HCT116 (cell line): ENCODE measurements at regions not wholly inside any gene's neighbourhood (a gene's known extent, or its start where the extent isn't known, plus 50 kb on each side); places are given as distances from the start of the nearest gene placed in this dataset.

Experiments used
- ATAC-seq: fragments of 200-7000 bp; cut with Tn5 transposase; 2 replicates; pipeline ENCODE4 v1.9.1; 2020; ENCODE audit warnings: mild to moderate bottlenecking, moderate library complexity
- BruUV-seq: library from RNA; stranded (reverse); fragments of 400-500 nt; replicated peaks from 2 replicates; lab custom pipeline; 2021; lab: Mats Ljungman, UMichigan
- CTCF ChIA-PET: fragments of 300-600 bp; sonication (Branson Sonifier 250); formaldehyde crosslinking; loops from one replicate; lab custom pipeline; 2021; ENCODE audit warnings: antibody characterized with exemption; lab: Charles Lee
- POLR2A ChIA-PET: fragments of 300-600, 350-600 bp; sonication (Branson Sonifier 250); formaldehyde crosslinking; loops from one replicate; lab custom pipeline; 2021; ENCODE audit warnings: antibody characterized with exemption; lab: Charles Lee
- RAD21 ChIA-PET, 2 experiments: fragments of 300-600 bp; sonication (Branson Sonifier 250); formaldehyde crosslinking; loops; one replicate each; lab custom pipeline; 2023; ENCODE audit warnings: low total read pairs in 2 of 2; ENCODE audit not compliant: uncharacterized antibody in 2 of 2, unreplicated experiment in 2 of 2, low non-redundant PET in 1 of 2; lab: Charles Lee
- DNase-seq: peaks from one replicate; pipeline ENCODE4 v3.0.0-alpha.2; 2010; ENCODE audit warnings: low read depth, low spot score
- H2AFZ ChIP-seq: fragments of 200-600 bp; shearing (Covaris generic), sonication (generic); 2 replicates; pipeline ENCODE4 v1.6.1; 2017; ENCODE audit warnings: low read depth, mixed run types, mixed read lengths, antibody characterized with exemption, low read length; ENCODE audit not compliant: poor library complexity, severe bottlenecking
- H3K27ac ChIP-seq: 2 replicates; pipeline ENCODE4 v1.5.1; 2012; ENCODE audit warnings: low read depth, low read length
- H3K27me3 ChIP-seq: fragments of 200-600 bp; sonication (generic); 2 replicates; pipeline ENCODE4 v1.6.1; 2016; ENCODE audit warnings: mixed run types, low read length, mixed read lengths; ENCODE audit not compliant: insufficient read depth
- H3K36me3 ChIP-seq, 2 experiments: fragments of 200-500 bp in 1 of 2; fragments of 200-600 bp in 1 of 2; sonication (Bioruptor generic) in 1 of 2; sonication (generic) in 1 of 2; 2 replicates each; pipeline versions ENCODE4 v1.5.1 to v1.6.1; 2014 to 2016; ENCODE audit warnings: low read length in 2 of 2, inconsistent platforms in 1 of 2, mixed read lengths in 1 of 2, mixed run types in 1 of 2; ENCODE audit not compliant: insufficient read depth in 2 of 2, control insufficient read depth in 1 of 2
- H3K4me1 ChIP-seq, 2 experiments: fragments of 200-600 bp in 1 of 2; sonication (generic) in 1 of 2; 2 replicates each; pipeline versions ENCODE4 v1.5.1 to v1.6.1; 2012 to 2017; ENCODE audit warnings: low read length in 2 of 2, inconsistent platforms in 1 of 2, mild to moderate bottlenecking in 1 of 2, mixed read lengths in 1 of 2, mixed run types in 1 of 2, moderate library complexity in 1 of 2; ENCODE audit not compliant: insufficient read depth in 2 of 2, control insufficient read depth in 1 of 2
- H3K4me2 ChIP-seq: fragments of 200-600 bp; sonication (generic); 2 replicates; pipeline ENCODE4 v1.6.1; 2017; ENCODE audit warnings: mixed run types, low read length, mixed read lengths
- H3K4me3 ChIP-seq, 2 experiments: fragments of 200-600 bp in 1 of 2; sonication (generic) in 1 of 2; replicated peaks in 1 of 2; 2 replicates each; pipeline ENCODE4 v1.5.1; 2011 to 2016; ENCODE audit warnings: low read length in 2 of 2, control low read depth in 1 of 2, low read depth in 1 of 2, mild to moderate bottlenecking in 1 of 2, mixed read lengths in 1 of 2, mixed run types in 1 of 2
- H3K79me2 ChIP-seq: fragments of 200-600 bp; sonication (generic); 2 replicates; pipeline ENCODE4 v1.6.1; 2017; ENCODE audit warnings: mild to moderate bottlenecking, mixed run types, low read length, moderate library complexity, mixed read lengths; ENCODE audit not compliant: insufficient read depth
- H3K9ac ChIP-seq: fragments of 200-600 bp; sonication (generic); 2 replicates; pipeline ENCODE4 v1.6.1; 2016; ENCODE audit warnings: low read length, mixed read lengths
- H3K9me2 ChIP-seq: fragments of 200-600 bp; sonication (generic), shearing (Covaris generic); 2 replicates; pipeline ENCODE4 v1.6.1; 2017; ENCODE audit warnings: mixed run types, mild to moderate bottlenecking, moderate library complexity; ENCODE audit not compliant: insufficient read depth
- H3K9me3 ChIP-seq, 2 experiments: fragments of 200-500 bp in 1 of 2; fragments of 200-600 bp in 1 of 2; sonication (Bioruptor generic) in 1 of 2; sonication (generic) in 1 of 2; 2 replicates each; pipeline ENCODE4 v1.6.1; 2014 to 2017; ENCODE audit warnings: low read length in 2 of 2, mixed read lengths in 2 of 2, inconsistent platforms in 1 of 2, low read depth in 1 of 2, mild to moderate bottlenecking in 1 of 2, mixed run types in 1 of 2, moderate library complexity in 1 of 2; ENCODE audit not compliant: control insufficient read depth in 1 of 2, insufficient read depth in 1 of 2
- H4K20me1 ChIP-seq: fragments of 200-600 bp; sonication (generic), shearing (Covaris generic); 2 replicates; pipeline ENCODE4 v1.6.1; 2017; ENCODE audit warnings: mixed run types, mild to moderate bottlenecking, moderate library complexity; ENCODE audit not compliant: insufficient read depth
- CBX3 ChIP-seq: IDR thresholded peaks from 2 replicates; pipeline ENCODE4 v1.6.1; 2012; ENCODE audit warnings: low read depth
- CEBPB ChIP-seq: IDR thresholded peaks from 2 replicates; pipeline ENCODE4 v1.6.1; 2012; ENCODE audit warnings: low read depth
- CTCF ChIP-seq, 3 experiments: fragments of 200-600 bp in 1 of 3; sonication (generic) in 1 of 3; IDR thresholded peaks in 2 of 3; conservative IDR thresholded peaks in 1 of 3; 2 replicates each; pipeline ENCODE4 v1.5.1; 2012 to 2017; ENCODE audit warnings: low read depth in 2 of 3, low read length in 2 of 3, antibody characterized with exemption in 1 of 3, borderline replicate concordance in 1 of 3, control low read depth in 1 of 3, mild to moderate bottlenecking in 1 of 3, mixed read lengths in 1 of 3, mixed run types in 1 of 3, moderate library complexity in 1 of 3; ENCODE audit not compliant: insufficient read depth in 1 of 3
- EGR1 ChIP-seq: IDR thresholded peaks from 2 replicates; pipeline ENCODE4 v1.6.1; 2012; ENCODE audit warnings: low read depth
- EZH2 ChIP-seq: fragments of 200-600 bp; sonication (generic); IDR thresholded peaks from 2 replicates; pipeline ENCODE4 v1.6.1; 2017; ENCODE audit warnings: antibody characterized with exemption, mixed run types
- JUND ChIP-seq: IDR thresholded peaks from 2 replicates; pipeline ENCODE4 v1.6.1; 2012
- MAX ChIP-seq: IDR thresholded peaks from 2 replicates; pipeline ENCODE4 v1.6.1; 2012
- POLR2A ChIP-seq: IDR thresholded peaks from 2 replicates; pipeline ENCODE4 v1.7.0; 2011; ENCODE audit warnings: borderline replicate concordance; ENCODE audit not compliant: insufficient read depth, insufficient read length; ENCODE audit errors: extremely low read depth
- RAD21 ChIP-seq: IDR thresholded peaks from 2 replicates; pipeline ENCODE4 v1.6.1; 2012; ENCODE audit warnings: low read depth, mild to moderate bottlenecking
- SP1 ChIP-seq: IDR thresholded peaks from 2 replicates; pipeline ENCODE4 v1.6.1; 2012; ENCODE audit warnings: low read depth
- TCF7L2 ChIP-seq: IDR thresholded peaks from 2 replicates; pipeline ENCODE4 v1.7.0; 2011; ENCODE audit warnings: borderline replicate concordance, inconsistent platforms; ENCODE audit not compliant: insufficient read depth, insufficient read length; ENCODE audit errors: extremely low read depth
- YY1 ChIP-seq: IDR thresholded peaks from 2 replicates; pipeline ENCODE4 v1.6.1; 2011; ENCODE audit warnings: low read length, low read depth, moderate library complexity, mild to moderate bottlenecking; ENCODE audit not compliant: insufficient replicate concordance; ENCODE audit errors: extremely low read depth
- ZFX ChIP-seq: fragments of 450-650 bp; IDR thresholded peaks from 2 replicates; pipeline ENCODE4 v1.6.1; 2017
- ZNF274 ChIP-seq: fragments of 200-500 bp; sonication (Bioruptor generic); IDR thresholded peaks from 2 replicates; pipeline ENCODE4 v1.6.1; 2014; ENCODE audit warnings: mild to moderate bottlenecking, low read depth, low read length, inconsistent platforms
- intact Hi-C: fragments of 100-400 bp; cut with micrococcal nuclease; formaldehyde crosslinking; loops from 2 replicates; pipeline ENCODE4 v1.10.0; 2022
- TF ChIP-seq, protein P1 (sequence below): IDR thresholded peaks from 2 replicates; pipeline ENCODE4 v1.6.1; 2011; ENCODE audit warnings: mild to moderate bottlenecking, low read length, moderate library complexity; ENCODE audit not compliant: insufficient replicate concordance; ENCODE audit errors: extremely low read depth
- TF ChIP-seq, protein P2 (sequence below): IDR thresholded peaks from 2 replicates; pipeline ENCODE4 v1.6.1; 2012; ENCODE audit warnings: low read depth

DNA sequence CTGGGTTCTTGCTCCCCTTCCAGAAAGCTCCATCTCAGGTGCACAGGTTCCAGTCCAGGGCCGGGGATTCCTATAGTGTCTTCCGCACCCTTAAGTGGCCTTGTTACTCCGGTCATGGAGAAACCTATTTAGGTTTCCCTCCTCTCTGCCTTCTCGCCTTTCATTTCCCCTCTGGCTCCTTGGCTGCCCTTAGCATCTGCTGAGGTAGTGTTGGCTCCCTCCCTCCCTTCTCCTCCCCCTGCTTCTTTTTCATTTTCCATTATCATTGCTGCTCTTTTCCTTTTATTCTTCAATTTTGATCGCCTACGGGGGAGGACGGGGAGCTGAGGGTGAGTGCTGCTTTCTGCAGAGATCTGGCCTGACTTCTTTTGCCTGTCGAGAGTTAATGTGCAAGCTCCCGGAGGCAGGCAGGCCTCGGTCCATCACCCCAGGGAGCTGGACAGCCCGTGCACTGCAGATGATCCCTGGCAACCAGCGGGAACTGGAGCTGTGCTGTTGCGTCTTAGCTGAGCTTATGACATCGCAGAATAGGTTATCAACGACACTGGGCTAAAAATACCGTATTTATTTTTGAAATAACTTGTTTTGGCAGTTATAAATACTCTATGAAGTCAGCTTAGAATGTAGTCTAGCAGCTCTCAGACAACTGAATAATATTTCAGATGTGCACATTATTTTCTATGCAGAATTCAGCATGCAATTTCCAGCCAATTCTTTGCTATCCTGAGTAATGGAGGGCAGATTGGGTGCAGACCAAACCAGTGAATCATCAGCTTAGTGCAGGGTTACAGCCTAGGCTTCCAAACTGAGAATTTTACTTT, 141.9 kb downstream of the SLC4A3 start:
- no peaks in the 10 kb centered on the region for H3K9me3 ChIP-seq
- CTCF ChIA-PET = no interaction called here
- H3K36me3 ChIP-seq = peaks cover 14% of the 10 kb centered on the region in 2 experiments
- RAD21 ChIA-PET = no interaction called here
- no peak overlapping the region for H3K27ac ChIP-seq
- BruUV-seq = no TSS peak
- POLR2A ChIA-PET = no interaction called here
- no peaks in the 10 kb centered on the region for H3K9me2 ChIP-seq
- peaks cover 51% of the 10 kb centered on the region for H3K79me2 ChIP-seq
- H3K4me1 ChIP-seq = no peaks in the 10 kb centered on the region
- H3K4me3 ChIP-seq = no peak overlapping the region
- ATAC-seq = no peak
- intact Hi-C loops = no loop called here
- H2AFZ ChIP-seq = no peak overlapping the region
- no peak overlapping the region for H3K9ac ChIP-seq
- H3K4me2 ChIP-seq = no peak overlapping the region
- TF ChIP-seq EZH2 (no peak), CBX3 (no peak), TCF7L2 (no peak), JUND (no peak), ZFX (no peak), YY1 (no peak), ZNF274 (no peak), POLR2A (no peak), CEBPB (no peak), SP1 (no peak), RAD21 (no peak), EGR1 (no peak), MAX (no peak), CTCF (IDR thresholded peaks at IDR 0.05 in 2 of 3, conservative IDR thresholded peaks at IDR 0.05 in 1 of 3; ENCODE audit: borderline replicate concordance in 1 of 3, insufficient read depth in 1 of 3, low read depth in 2 of 3, low read length in 2 of 3) (no peak)
- TF ChIP-seq, protein P1, sequence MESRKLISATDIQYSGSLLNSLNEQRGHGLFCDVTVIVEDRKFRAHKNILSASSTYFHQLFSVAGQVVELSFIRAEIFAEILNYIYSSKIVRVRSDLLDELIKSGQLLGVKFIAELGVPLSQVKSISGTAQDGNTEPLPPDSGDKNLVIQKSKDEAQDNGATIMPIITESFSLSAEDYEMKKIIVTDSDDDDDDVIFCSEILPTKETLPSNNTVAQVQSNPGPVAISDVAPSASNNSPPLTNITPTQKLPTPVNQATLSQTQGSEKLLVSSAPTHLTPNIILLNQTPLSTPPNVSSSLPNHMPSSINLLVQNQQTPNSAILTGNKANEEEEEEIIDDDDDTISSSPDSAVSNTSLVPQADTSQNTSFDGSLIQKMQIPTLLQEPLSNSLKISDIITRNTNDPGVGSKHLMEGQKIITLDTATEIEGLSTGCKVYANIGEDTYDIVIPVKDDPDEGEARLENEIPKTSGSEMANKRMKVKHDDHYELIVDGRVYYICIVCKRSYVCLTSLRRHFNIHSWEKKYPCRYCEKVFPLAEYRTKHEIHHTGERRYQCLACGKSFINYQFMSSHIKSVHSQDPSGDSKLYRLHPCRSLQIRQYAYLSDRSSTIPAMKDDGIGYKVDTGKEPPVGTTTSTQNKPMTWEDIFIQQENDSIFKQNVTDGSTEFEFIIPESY = no peak
- TF ChIP-seq, protein P2, sequence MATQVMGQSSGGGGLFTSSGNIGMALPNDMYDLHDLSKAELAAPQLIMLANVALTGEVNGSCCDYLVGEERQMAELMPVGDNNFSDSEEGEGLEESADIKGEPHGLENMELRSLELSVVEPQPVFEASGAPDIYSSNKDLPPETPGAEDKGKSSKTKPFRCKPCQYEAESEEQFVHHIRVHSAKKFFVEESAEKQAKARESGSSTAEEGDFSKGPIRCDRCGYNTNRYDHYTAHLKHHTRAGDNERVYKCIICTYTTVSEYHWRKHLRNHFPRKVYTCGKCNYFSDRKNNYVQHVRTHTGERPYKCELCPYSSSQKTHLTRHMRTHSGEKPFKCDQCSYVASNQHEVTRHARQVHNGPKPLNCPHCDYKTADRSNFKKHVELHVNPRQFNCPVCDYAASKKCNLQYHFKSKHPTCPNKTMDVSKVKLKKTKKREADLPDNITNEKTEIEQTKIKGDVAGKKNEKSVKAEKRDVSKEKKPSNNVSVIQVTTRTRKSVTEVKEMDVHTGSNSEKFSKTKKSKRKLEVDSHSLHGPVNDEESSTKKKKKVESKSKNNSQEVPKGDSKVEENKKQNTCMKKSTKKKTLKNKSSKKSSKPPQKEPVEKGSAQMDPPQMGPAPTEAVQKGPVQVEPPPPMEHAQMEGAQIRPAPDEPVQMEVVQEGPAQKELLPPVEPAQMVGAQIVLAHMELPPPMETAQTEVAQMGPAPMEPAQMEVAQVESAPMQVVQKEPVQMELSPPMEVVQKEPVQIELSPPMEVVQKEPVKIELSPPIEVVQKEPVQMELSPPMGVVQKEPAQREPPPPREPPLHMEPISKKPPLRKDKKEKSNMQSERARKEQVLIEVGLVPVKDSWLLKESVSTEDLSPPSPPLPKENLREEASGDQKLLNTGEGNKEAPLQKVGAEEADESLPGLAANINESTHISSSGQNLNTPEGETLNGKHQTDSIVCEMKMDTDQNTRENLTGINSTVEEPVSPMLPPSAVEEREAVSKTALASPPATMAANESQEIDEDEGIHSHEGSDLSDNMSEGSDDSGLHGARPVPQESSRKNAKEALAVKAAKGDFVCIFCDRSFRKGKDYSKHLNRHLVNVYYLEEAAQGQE = no peak
- DNase-seq = no peak
- H4K20me1 ChIP-seq = no peaks in the 10 kb centered on the region
- no peaks in the 10 kb centered on the region for H3K27me3 ChIP-seq
